CD4-positive, alpha-beta T cell treated with Interleukin-17A for 4 hours (primary cell): ENCODE measurements at regions not wholly inside any gene's neighbourhood (a gene's known extent, or its start where the extent isn't known, plus 50 kb on each side); places are given as distances from the start of the nearest gene placed in this dataset.

Source experiments
- DNase-seq: peaks from one replicate; pipeline ENCODE4 v3.0.0-alpha.2; 2020; ENCODE audit warnings: mixed read lengths

DNA sequence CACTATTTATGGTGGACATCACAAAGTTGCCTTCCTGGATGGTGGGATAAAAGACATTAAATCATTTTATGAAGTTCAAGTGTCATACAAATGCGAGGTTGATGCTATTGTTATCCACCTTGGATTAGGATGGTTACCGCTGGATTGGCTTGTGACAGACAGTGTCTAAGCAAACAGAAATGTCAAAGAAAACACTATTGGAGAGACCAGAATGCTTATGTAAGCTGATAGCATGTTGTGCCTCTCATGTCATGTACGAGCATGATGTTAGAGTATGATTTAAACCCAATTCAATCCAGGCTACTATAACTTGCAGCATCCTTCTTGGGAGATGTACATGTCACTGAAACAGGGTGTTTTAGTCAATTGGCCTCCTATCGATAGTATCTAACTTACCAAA is 178.8 kb upstream of the C9orf72 start:
- no peak for DNase-seq

DNA sequence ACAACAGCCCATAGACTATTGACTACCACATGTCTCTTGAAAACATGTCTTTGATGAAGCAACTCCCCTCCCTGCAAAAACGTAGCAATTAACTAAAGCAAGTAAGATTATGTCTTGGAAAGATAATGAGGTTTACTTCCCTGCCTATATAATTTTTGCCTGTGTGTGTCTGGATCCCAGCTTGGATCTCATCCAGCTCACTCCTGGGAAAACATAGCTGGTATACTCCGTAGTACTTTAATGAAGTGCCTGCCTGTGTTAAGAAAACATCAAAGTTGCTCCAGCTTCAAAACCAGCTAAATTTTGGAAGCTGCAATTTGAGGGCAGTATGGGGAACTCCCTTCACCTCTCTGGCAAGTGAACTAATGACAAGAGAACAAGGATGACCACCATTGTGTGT is 182.6 kb upstream of the C9orf72 start:
- DNase-seq: no peak

DNA sequence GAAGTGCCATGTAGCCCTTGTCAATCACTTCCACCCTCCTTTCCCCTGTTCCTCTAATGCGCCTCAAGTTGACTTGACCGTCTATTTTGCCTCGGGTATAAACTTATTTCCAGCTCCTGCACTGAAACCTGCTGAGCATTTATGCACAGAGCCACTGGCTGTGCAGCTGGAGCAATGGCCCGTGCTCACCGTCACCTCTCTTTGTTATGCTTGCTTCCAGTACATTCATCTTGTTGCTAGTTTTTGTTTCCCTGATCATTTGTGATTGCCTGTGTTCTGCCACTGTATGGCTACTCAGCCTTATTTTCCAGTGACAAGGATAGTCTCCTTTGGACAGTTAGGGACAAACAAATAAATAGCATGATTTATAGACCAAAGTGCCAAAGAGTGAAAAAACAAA is 183.1 kb upstream of the C9orf72 start:
- DNase-seq: no peak

DNA sequence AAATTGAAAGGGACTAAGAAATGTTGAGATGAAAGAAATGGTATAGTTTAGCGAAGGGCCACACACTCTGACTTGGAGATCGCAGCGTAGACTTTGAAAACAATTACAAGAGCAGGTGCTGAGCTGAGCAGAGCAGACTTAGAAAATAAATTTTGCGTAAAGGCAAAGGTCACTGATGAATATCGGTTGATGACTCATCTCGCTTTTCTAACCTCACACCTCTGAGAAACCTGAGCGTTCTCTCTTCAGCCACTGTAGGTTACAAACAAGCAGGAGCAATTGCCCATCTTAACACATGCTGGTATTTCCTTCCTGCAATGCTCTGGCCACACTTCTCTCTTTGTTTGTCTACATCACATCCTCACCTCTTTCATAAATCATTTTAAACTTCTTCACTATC is 190.6 kb upstream of the C9orf72 start:
- no peak for DNase-seq

DNA sequence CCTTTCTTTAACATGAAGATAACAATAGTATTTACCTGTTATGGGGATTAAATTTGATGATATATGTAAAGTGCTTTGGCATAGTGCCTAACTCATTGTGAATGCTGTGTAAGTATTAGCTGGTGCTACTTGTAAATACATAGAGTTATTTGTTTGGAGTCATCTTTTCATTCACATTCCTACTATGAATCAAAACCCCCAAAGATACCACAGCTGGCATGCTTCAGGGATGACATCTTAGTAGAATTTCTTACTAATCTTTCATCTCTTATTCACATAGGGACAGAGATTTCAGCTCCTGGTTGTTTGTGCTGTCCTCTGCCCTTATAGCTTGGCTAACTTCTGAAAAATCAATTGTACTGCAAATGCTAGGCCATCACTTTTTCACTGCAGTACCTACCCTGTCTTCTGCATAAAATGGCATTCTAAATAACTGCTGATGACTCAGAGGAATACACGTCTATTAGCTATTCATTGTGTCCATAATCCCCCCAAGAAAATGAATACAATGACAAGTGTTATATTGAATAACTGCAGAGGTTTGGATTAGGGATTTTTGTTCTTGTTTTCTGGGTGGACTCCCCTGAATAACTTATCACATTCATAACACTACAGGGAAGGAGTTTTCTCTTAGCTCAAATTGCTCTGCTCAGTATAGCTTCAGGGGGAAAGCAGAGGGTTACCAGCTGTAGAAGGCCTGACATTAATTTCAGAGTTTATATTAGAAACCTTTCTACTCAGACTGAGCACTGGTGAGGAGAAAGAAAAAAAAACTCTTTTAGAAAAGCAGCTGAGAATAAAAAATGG is 192.2 kb upstream of the C9orf72 start:
- no peak for DNase-seq

GRCh38 chr9:27766073-27766835 is 193.0 kb upstream of the C9orf72 start:
- DNase-seq: no peak

GRCh38 chr9:27768781-27769180 is 195.5 kb upstream of the C9orf72 start:
- no peak for DNase-seq

- no peak for DNase-seq
Observed at GRCh38 chr9:27770541-27770940, 197.3 kb upstream of the C9orf72 start.

DNA sequence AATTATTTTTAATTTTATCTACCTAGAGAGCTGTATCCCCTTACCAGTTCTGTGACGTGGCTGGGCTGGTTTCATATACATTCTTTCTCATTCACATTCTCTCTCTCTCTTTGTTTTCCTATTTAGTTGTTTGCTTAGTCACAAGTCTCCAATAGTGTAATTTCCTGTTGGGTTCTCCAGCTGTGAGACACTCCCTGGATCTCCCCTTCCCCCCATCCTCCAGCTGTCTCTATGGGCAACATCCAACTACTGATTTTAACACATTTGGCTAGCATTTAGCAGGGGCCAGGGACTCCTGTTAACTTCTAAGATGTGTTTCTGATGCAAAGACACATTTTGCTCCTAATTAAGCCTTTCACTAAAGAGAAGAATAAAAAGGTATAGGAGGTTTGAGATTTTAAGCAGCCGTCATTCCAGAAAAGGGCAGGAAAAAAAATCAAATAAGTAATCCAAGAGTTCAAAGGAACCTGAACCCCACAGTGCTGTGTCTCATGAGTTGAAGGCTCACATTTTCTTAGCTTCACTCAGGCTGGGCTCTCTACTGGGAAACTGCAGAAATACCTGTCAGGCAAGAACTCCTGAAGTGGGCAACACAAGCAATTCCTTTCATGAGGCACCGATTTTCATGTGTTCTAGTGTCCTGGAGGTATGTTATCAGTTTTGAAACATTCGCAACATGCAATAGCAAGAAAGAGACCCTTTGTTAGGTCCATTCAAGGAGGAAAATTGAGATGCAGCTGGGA is 198.7 kb upstream of the C9orf72 start:
- DNase-seq: no peak

- no peak for DNase-seq
Observed at GRCh38 chr9:27784847-27785713, 211.8 kb upstream of the C9orf72 start.

DNA sequence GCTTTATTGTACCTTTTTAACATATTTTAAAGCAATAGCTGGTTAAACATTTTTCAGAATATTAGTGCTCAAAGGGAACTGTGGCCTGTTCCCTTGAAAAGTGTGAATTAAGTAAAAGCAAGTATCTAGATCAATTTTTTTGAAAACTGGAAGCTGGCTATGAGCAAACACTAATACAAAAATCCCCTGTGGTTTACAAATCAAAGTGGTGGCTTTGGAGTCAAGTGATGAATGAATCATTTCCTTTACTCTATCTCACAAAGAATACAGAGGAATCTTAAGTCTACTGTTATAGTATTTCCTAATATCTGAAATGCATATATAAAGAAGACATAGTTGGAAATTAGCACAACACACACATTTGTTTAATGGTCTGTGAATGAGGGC is 212.4 kb upstream of the C9orf72 start:
- DNase-seq: no peak

GRCh38 chr9:27787891-27788290 is 214.6 kb upstream of the C9orf72 start:
- no peak for DNase-seq

GRCh38 chr9:27791311-27791710 is 218.0 kb upstream of the C9orf72 start:
- DNase-seq: no peak

DNA sequence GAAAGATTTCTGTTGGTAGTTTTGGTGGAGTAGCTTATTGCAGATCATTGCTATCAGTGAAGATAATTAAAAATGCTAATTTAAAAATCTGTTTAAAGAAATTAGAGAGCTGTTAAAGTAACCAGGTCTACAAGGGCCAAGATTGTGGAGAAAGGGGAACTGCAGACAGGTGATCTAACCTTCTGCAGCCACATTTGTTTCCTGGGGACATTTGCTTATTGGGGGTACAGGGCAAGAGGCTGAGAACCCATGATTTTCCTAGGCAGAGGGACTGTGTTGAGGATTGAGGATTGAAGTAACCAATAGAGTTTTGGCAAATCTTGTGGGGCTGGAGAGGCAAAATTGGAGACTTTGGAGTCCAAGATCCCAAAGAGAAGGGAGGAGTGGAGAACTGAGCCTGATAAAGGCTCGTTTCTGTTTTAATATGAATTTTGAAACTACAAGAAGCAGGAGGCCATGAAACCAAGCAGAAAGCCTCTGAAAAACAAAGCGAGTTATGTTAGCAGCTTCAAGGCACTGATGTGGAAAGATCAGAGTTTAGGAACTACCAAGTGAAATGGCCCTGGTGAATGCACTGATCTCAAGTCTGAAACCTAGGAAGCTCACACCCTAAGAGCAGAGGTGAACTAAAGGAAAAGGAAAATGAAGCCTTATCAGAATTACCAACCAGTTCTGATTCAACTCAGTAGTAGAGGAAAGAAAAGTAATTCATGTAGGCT is 219.8 kb upstream of the C9orf72 start:
- DNase-seq: no peak

- no peak for DNase-seq
Observed at GRCh38 chr9:27799326-27799725, 226.0 kb upstream of the C9orf72 start.

DNA sequence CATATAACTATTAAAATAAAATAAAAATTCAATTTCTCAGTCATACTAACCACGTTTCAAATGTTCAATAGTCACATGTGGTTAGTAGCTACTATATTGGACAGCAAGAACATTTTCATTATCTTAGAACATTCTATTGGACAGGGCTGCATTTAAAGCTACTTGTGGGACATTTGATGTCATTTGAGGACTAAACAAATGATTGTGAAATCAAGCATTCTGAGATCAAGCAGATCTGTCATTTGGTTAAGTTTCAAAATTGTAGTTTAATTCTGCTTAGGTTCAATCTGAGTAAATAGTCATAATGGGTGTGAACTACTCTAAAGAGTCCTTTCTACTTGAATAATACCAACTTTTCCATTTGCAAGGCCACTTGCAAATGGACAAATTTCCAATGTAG is 226.9 kb upstream of the C9orf72 start:
- DNase-seq: no peak

GRCh38 chr9:27800692-27801370 is 227.6 kb upstream of the C9orf72 start:
- no peak for DNase-seq

DNA sequence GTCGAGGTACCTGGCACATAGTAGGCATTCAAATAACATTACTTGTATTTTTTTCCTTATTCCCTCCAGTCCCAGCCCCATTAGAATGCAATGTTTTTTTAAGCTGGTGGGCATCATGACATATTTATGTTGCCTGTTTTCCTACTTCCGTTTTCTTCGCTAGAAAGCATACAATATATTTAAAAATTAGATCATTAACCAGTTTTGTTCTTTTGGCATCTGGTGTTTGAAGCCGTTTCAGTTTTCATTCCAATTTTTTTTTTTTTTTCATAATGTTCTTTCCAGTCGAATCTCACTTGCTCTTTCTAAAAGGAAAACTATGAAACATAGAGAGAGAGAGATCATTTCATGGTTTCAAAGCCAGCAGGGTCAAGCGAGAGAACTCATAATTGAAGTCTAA is 228.3 kb upstream of the C9orf72 start:
- DNase-seq: no peak

GRCh38 chr9:27802418-27802817 is 229.1 kb upstream of the C9orf72 start:
- no peak for DNase-seq

- no peak for DNase-seq
Observed at GRCh38 chr9:27808864-27809263, 235.6 kb upstream of the C9orf72 start.

GRCh38 chr9:27817747-27818146 is 244.5 kb upstream of the C9orf72 start:
- no peak for DNase-seq
